ENCODE measurements at regions not wholly inside any gene's neighbourhood (a gene's known extent, or its start where the extent isn't known, plus 50 kb on each side); places are given as distances from the start of the nearest gene placed in this dataset.

DNA sequence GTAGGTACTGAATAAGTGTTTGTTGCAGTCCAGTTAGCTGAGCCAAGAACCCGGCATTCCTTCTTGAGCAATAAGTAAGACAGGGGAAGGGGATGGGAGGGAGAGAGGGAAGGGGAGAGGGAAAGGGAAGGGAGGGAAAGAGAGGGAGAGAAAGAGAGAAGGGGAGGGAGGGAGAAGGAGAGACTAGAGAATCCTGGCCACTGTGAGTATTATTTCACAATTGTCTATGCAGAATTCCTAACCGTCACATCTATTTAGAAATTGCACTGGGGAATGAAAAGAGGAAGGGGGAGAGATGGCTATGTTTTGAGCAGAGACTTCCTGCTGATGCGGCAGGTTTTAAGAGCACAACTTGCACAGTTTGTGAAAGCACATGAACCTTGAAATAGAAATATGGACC is 251.4 kb upstream of the ZMIZ1 start:
- no peak for TF ChIP-seq FOXM1 (IDR thresholded peaks at IDR 0.05; ENCODE audit: borderline replicate concordance, low read depth)
- TF ChIP-seq TAF1 (IDR thresholded peaks at IDR 0.05; ENCODE audit: low read depth), result no peak
- TF ChIP-seq ZBTB7A (IDR thresholded peaks at IDR 0.05; ENCODE audit: low read depth), result no peak
- TF ChIP-seq YY1 (IDR thresholded peaks at IDR 0.05; ENCODE audit: low read depth), result no peak
- TF ChIP-seq CEBPB (IDR thresholded peaks at IDR 0.05), result no peak
- no peak for TF ChIP-seq EGR1 (IDR thresholded peaks at IDR 0.05)
- no peak for TF ChIP-seq TCF12 (IDR thresholded peaks at IDR 0.05; ENCODE audit: low read depth)
- TF ChIP-seq, protein P1, sequence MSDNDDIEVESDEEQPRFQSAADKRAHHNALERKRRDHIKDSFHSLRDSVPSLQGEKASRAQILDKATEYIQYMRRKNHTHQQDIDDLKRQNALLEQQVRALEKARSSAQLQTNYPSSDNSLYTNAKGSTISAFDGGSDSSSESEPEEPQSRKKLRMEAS (IDR thresholded peaks at IDR 0.05), result no peak
- TF ChIP-seq, protein P2, sequence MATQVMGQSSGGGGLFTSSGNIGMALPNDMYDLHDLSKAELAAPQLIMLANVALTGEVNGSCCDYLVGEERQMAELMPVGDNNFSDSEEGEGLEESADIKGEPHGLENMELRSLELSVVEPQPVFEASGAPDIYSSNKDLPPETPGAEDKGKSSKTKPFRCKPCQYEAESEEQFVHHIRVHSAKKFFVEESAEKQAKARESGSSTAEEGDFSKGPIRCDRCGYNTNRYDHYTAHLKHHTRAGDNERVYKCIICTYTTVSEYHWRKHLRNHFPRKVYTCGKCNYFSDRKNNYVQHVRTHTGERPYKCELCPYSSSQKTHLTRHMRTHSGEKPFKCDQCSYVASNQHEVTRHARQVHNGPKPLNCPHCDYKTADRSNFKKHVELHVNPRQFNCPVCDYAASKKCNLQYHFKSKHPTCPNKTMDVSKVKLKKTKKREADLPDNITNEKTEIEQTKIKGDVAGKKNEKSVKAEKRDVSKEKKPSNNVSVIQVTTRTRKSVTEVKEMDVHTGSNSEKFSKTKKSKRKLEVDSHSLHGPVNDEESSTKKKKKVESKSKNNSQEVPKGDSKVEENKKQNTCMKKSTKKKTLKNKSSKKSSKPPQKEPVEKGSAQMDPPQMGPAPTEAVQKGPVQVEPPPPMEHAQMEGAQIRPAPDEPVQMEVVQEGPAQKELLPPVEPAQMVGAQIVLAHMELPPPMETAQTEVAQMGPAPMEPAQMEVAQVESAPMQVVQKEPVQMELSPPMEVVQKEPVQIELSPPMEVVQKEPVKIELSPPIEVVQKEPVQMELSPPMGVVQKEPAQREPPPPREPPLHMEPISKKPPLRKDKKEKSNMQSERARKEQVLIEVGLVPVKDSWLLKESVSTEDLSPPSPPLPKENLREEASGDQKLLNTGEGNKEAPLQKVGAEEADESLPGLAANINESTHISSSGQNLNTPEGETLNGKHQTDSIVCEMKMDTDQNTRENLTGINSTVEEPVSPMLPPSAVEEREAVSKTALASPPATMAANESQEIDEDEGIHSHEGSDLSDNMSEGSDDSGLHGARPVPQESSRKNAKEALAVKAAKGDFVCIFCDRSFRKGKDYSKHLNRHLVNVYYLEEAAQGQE (IDR thresholded peaks at IDR 0.05; ENCODE audit: low read depth), result no peak
- TF ChIP-seq EP300 (IDR thresholded peaks at IDR 0.05; ENCODE audit: borderline replicate concordance), result no peak

DNA sequence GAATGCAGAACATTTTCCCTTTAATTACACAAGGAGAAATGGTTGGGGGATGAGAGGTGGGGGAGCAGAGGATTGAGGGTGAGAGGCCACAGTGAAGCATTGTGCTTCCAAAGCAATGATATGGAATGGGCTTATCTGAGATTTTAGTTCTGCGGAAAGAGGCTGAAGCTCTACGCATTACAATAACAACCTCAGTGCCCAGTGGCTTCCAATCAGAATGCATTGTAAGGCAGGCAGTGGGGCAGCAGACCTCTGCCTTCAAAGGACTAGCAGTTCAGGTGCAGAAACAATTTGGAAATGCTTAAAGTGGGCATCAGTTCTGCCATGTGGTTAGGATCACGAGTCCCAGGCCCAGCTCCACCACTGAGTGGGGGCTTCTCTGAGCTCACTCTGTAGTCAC is 251.0 kb upstream of the ZMIZ1 start:
- TF ChIP-seq ZBTB7A (IDR thresholded peaks at IDR 0.05; ENCODE audit: low read depth) (no peak), NFIC (IDR thresholded peaks at IDR 0.05) (no peak), FOXM1 (IDR thresholded peaks at IDR 0.05; ENCODE audit: borderline replicate concordance, low read depth) (no peak), TCF12 (IDR thresholded peaks at IDR 0.05; ENCODE audit: low read depth) (no peak), EGR1 (IDR thresholded peaks at IDR 0.05) (no peak), YY1 (IDR thresholded peaks at IDR 0.05; ENCODE audit: low read depth) (no peak), CEBPB (IDR thresholded peaks at IDR 0.05) (no peak), EP300 (IDR thresholded peaks at IDR 0.05; ENCODE audit: borderline replicate concordance) (no peak), TAF1 (IDR thresholded peaks at IDR 0.05; ENCODE audit: low read depth) (no peak), CREB1 (IDR thresholded peaks at IDR 0.05; ENCODE audit: low read depth) (no peak)
- TF ChIP-seq, protein P1 (IDR thresholded peaks at IDR 0.05), result no peak
- TF ChIP-seq, protein P3, sequence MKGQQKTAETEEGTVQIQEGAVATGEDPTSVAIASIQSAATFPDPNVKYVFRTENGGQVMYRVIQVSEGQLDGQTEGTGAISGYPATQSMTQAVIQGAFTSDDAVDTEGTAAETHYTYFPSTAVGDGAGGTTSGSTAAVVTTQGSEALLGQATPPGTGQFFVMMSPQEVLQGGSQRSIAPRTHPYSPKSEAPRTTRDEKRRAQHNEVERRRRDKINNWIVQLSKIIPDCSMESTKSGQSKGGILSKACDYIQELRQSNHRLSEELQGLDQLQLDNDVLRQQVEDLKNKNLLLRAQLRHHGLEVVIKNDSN (IDR thresholded peaks at IDR 0.05), result no peak
- TF ChIP-seq, protein P2 (IDR thresholded peaks at IDR 0.05; ENCODE audit: low read depth), result no peak

DNA sequence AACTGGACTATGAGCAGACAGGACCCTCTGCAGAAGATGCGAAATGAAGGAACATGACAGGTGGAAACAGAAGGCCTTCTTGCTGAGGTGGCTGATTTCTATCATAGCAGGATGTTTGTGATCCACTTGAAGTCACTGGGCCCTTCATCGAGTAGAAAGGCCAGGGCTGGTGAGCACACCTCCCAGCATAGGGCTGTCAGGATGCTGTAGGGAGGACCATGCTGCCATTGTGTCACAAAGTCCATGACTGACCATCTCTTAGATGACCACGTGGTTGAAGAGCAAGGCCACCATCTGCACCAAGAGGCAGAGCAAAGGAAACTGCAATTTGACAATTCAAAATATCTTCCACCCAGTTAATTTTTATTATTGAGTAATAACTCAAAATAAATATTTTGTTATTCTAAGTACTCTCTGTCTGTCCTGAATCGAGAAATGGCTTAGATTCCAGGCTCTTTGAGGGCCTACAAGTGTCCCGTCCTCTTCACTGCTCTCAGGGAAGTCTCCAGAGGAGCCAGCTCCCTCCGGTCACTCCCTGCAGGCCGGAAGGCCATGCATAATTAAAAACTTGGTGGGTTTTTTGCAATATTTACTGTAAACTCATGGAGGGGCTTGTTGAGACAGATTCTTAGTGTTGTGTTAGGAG is 249.3 kb upstream of the ZMIZ1 start:
- TF ChIP-seq RAD21 (IDR thresholded peaks at IDR 0.05; ENCODE audit: low read depth) (no peak), EGR1 (IDR thresholded peaks at IDR 0.05) (no peak), EP300 (IDR thresholded peaks at IDR 0.05; ENCODE audit: borderline replicate concordance) (no peak), ZBTB7A (IDR thresholded peaks at IDR 0.05; ENCODE audit: low read depth) (no peak), TCF12 (IDR thresholded peaks at IDR 0.05; ENCODE audit: low read depth) (no peak), YY1 (IDR thresholded peaks at IDR 0.05; ENCODE audit: low read depth) (no peak), TEAD4 (IDR thresholded peaks at IDR 0.05) (no peak), TAF1 (IDR thresholded peaks at IDR 0.05; ENCODE audit: low read depth) (no peak), NFIC (IDR thresholded peaks at IDR 0.05) (no peak), CEBPB (IDR thresholded peaks at IDR 0.05) (no peak), CREB1 (IDR thresholded peaks at IDR 0.05; ENCODE audit: low read depth) (no peak), FOXM1 (IDR thresholded peaks at IDR 0.05; ENCODE audit: borderline replicate concordance, low read depth) (no peak)
- TF ChIP-seq, protein P3 (IDR thresholded peaks at IDR 0.05), result no peak
- TF ChIP-seq, protein P2 (IDR thresholded peaks at IDR 0.05; ENCODE audit: low read depth), result no peak
- TF ChIP-seq, protein P1 (IDR thresholded peaks at IDR 0.05), result no peak

DNA sequence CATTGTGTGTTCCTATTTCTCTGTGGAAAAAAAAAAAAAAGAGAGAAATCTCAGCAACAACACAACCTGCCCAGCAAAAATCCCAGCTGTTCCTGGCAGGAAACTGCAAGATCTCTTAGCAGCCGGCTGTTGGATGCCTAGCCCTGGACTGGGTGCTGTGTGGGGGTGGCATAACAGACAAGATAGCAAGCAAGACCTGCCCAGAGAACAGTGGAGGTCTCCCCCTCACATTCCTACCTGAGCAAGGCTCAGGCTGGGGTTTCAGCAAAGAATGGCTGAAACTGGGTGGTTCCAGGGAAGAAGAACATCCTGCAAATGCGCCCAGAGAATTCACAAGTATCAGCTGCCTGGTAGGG is 248.8 kb upstream of the ZMIZ1 start:
- TF ChIP-seq CREB1 (IDR thresholded peaks at IDR 0.05; ENCODE audit: low read depth) (no peak), CEBPB (IDR thresholded peaks at IDR 0.05) (no peak), TEAD4 (IDR thresholded peaks at IDR 0.05) (no peak), YY1 (IDR thresholded peaks at IDR 0.05; ENCODE audit: low read depth) (no peak), EGR1 (IDR thresholded peaks at IDR 0.05) (no peak), TAF1 (IDR thresholded peaks at IDR 0.05; ENCODE audit: low read depth) (no peak), RAD21 (IDR thresholded peaks at IDR 0.05; ENCODE audit: low read depth) (no peak), NFIC (IDR thresholded peaks at IDR 0.05) (no peak), ZBTB7A (IDR thresholded peaks at IDR 0.05; ENCODE audit: low read depth) (no peak), EP300 (IDR thresholded peaks at IDR 0.05; ENCODE audit: borderline replicate concordance) (no peak), FOXM1 (IDR thresholded peaks at IDR 0.05; ENCODE audit: borderline replicate concordance, low read depth) (no peak), TCF12 (IDR thresholded peaks at IDR 0.05; ENCODE audit: low read depth) (no peak)
- TF ChIP-seq, protein P3 (IDR thresholded peaks at IDR 0.05), result no peak
- TF ChIP-seq, protein P2 (IDR thresholded peaks at IDR 0.05; ENCODE audit: low read depth), result no peak
- TF ChIP-seq, protein P1 (IDR thresholded peaks at IDR 0.05), result no peak

Measured in Ishikawa (cell line).